ENCODE measurements at regions not wholly inside any gene's neighbourhood (a gene's known extent, or its start where the extent isn't known, plus 50 kb on each side); places are given as distances from the start of the nearest gene placed in this dataset.

- H3K27ac ChIP-seq (ENCODE audit: low read length in 2 of 2) = no peak overlapping the region
- H3K27me3 Mint-ChIP-seq = peaks cover 15% of the 10 kb centered on the region
- no peak overlapping the region for H3K4me3 ChIP-seq (ENCODE audit: control extremely low read depth in 1 of 5, extremely low read depth in 1 of 5, insufficient read depth in 1 of 5, low read depth in 2 of 5, low read length in 4 of 5)
- WGBS (ENCODE audit: insufficient coverage) = no CpG with 5 or more reads among the region's 2 CpGs
- no peaks in the 10 kb centered on the region for H3K9me3 ChIP-seq (ENCODE audit: control extremely low read depth in 1 of 3, control insufficient read depth in 2 of 3, insufficient read depth in 1 of 3, low read length in 2 of 3)
- no peak overlapping the region for H3K4me2 ChIP-seq (replicated peaks; ENCODE audit: low read depth, low read length, poor library complexity, severe bottlenecking)
- no peaks in the 10 kb centered on the region for H3K4me1 ChIP-seq (ENCODE audit: control insufficient read depth in 2 of 2, insufficient read depth in 2 of 2, low read length in 2 of 2)
- no peak overlapping the region for H2AFZ ChIP-seq (ENCODE audit: insufficient read depth, low read depth, low read length, poor library complexity, severe bottlenecking)
- H3K27ac Mint-ChIP-seq = no peak overlapping the region
- intact Hi-C loops (cut with micrococcal nuclease) = no loop called here
- H3K27me3 ChIP-seq (replicated peaks in 1 of 4; ENCODE audit: control extremely low read depth in 1 of 4, control insufficient read depth in 3 of 4, insufficient read depth in 4 of 4, low read length in 3 of 4) = no peaks in the 10 kb centered on the region
- H3K36me3 ChIP-seq (replicated peaks in 1 of 2; ENCODE audit: control extremely low read depth in 1 of 2, control insufficient read depth in 1 of 2, extremely low read depth in 1 of 2, insufficient read depth in 2 of 2, low read length in 1 of 2) = no peaks in the 10 kb centered on the region
- H3K4me1 Mint-ChIP-seq = no peaks in the 10 kb centered on the region
- H3K4me3 Mint-ChIP-seq = no peak overlapping the region
- no peak for DNase-seq
- no peaks in the 10 kb centered on the region for H3K79me2 ChIP-seq (ENCODE audit: control insufficient read depth, insufficient read depth, low read length)
- ChIA-PET CTCF (no interaction called here), POLR2A (no interaction called here)
- TF ChIP-seq EZH2 (IDR thresholded peaks at IDR 0.05; ENCODE audit: borderline replicate concordance, insufficient read depth, low read depth, low read length, poor library complexity, severe bottlenecking) = no peak
- no peak for TF ChIP-seq CTCF (IDR thresholded peaks at IDR 0.05)
- no peaks in the 10 kb centered on the region for H4K20me1 ChIP-seq (ENCODE audit: control insufficient read depth, insufficient read depth, low read length, poor library complexity, severe bottlenecking)
- H3K9me3 Mint-ChIP-seq (ENCODE audit: insufficient read depth) = no peaks in the 10 kb centered on the region
- ATAC-seq (ENCODE audit: low read depth) = no peak
- no peak overlapping the region for H3K9ac ChIP-seq (ENCODE audit: low read length)
These were observed 130.7 kb upstream of the KCNMB2 start for GRCh38 chr3:178405531-178405930.

- H3K4me1 Mint-ChIP-seq = no peaks in the 10 kb centered on the region
- ATAC-seq (ENCODE audit: low read depth) (no peak), DNase-seq (no peak)
- H3K27ac Mint-ChIP-seq = no peak overlapping the region
- Histone ChIP-seq H3K27ac (ENCODE audit: low read length in 2 of 2) (no peak overlapping the region), H2AFZ (ENCODE audit: insufficient read depth, low read depth, low read length, poor library complexity, severe bottlenecking) (no peak overlapping the region), H3K79me2 (ENCODE audit: control insufficient read depth, insufficient read depth, low read length) (no peaks in the 10 kb centered on the region), H3K27me3 (replicated peaks in 1 of 4; ENCODE audit: control extremely low read depth in 1 of 4, control insufficient read depth in 3 of 4, insufficient read depth in 4 of 4, low read length in 3 of 4) (no peaks in the 10 kb centered on the region), H3K36me3 (replicated peaks in 1 of 2; ENCODE audit: control extremely low read depth in 1 of 2, control insufficient read depth in 1 of 2, extremely low read depth in 1 of 2, insufficient read depth in 2 of 2, low read length in 1 of 2) (no peaks in the 10 kb centered on the region), H3K4me1 (ENCODE audit: control insufficient read depth in 2 of 2, insufficient read depth in 2 of 2, low read length in 2 of 2) (no peaks in the 10 kb centered on the region), H3K4me3 (ENCODE audit: control extremely low read depth in 1 of 5, extremely low read depth in 1 of 5, insufficient read depth in 1 of 5, low read depth in 2 of 5, low read length in 4 of 5) (no peak overlapping the region), H4K20me1 (ENCODE audit: control insufficient read depth, insufficient read depth, low read length, poor library complexity, severe bottlenecking) (no peaks in the 10 kb centered on the region), H3K9me3 (ENCODE audit: control extremely low read depth in 1 of 3, control insufficient read depth in 2 of 3, insufficient read depth in 1 of 3, low read length in 2 of 3) (no peaks in the 10 kb centered on the region), H3K9ac (ENCODE audit: low read length) (no peak overlapping the region), H3K4me2 (replicated peaks; ENCODE audit: low read depth, low read length, poor library complexity, severe bottlenecking) (no peak overlapping the region)
- no peak for TF ChIP-seq EZH2 (IDR thresholded peaks at IDR 0.05; ENCODE audit: borderline replicate concordance, insufficient read depth, low read depth, low read length, poor library complexity, severe bottlenecking)
- no peak for TF ChIP-seq CTCF (IDR thresholded peaks at IDR 0.05)
- ChIA-PET CTCF (no interaction called here), POLR2A (no interaction called here)
- H3K4me3 Mint-ChIP-seq = no peak overlapping the region
- intact Hi-C loops (cut with micrococcal nuclease) = no loop called here
- H3K27me3 Mint-ChIP-seq = peaks cover 15% of the 10 kb centered on the region
- 45% methylated on average over 3 of the region's 3 CpGs for WGBS (ENCODE audit: insufficient coverage)
- H3K9me3 Mint-ChIP-seq (ENCODE audit: insufficient read depth) = no peaks in the 10 kb centered on the region
These were observed 130.0 kb upstream of the KCNMB2 start for GRCh38 chr3:178406206-178406605.
